ENCODE measurements at regions not wholly inside any gene's neighbourhood (a gene's known extent, or its start where the extent isn't known, plus 50 kb on each side); places are given as distances from the start of the nearest gene placed in this dataset.

DNA sequence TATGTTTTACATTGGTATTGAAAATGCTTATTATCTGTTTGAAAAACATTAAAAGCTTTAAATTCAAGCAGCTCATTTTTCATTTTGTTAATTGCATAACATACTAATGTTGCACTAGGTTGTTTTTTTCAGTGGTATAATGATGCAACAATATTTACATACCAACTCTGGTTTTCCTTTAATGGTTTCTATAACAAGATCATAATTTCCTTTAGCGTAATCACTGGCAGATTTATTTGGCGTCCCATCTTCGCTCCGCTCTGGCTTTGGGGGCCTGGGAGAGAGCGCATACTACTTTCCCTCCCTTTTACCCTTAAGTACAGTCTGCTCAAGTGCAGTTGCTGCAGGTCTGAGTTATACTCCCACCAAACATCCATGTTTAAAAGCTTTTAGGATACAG lies 574.1 kb downstream of the PRKD1 start:
- TF ChIP-seq, protein P1, sequence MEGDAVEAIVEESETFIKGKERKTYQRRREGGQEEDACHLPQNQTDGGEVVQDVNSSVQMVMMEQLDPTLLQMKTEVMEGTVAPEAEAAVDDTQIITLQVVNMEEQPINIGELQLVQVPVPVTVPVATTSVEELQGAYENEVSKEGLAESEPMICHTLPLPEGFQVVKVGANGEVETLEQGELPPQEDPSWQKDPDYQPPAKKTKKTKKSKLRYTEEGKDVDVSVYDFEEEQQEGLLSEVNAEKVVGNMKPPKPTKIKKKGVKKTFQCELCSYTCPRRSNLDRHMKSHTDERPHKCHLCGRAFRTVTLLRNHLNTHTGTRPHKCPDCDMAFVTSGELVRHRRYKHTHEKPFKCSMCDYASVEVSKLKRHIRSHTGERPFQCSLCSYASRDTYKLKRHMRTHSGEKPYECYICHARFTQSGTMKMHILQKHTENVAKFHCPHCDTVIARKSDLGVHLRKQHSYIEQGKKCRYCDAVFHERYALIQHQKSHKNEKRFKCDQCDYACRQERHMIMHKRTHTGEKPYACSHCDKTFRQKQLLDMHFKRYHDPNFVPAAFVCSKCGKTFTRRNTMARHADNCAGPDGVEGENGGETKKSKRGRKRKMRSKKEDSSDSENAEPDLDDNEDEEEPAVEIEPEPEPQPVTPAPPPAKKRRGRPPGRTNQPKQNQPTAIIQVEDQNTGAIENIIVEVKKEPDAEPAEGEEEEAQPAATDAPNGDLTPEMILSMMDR (IDR thresholded peaks at IDR 0.05) = no peak
- no peak for TF ChIP-seq POLR2A (IDR thresholded peaks at IDR 0.05)
